ENCODE measurements at regions not wholly inside any gene's neighbourhood (a gene's known extent, or its start where the extent isn't known, plus 50 kb on each side); places are given as distances from the start of the nearest gene placed in this dataset.

DNA sequence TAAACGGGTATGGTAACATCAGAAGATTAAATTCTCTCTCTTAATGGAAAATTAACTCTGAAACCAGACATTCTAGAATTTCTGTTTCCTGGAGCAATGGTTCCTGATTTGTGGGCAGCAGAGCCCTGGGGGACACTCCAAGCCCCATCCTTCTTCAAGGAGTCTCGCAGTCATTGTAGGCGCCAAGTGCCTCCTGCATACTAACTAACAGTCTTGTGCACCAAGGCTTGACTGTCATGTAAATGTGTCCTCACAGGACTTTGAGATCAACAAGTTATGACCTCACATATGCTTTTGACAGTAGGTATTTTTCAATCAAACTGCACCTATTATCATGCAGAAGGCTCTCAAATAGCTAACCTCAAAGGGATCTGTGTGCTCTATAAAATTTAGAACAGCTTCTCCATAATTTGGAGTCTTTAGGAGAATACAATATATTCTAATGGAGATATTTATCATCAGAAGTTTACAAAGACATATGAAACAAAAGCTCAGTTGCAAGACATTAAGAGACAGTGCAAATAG, 52.1 kb upstream of the COPS8 start:
- TF ChIP-seq, protein P1, sequence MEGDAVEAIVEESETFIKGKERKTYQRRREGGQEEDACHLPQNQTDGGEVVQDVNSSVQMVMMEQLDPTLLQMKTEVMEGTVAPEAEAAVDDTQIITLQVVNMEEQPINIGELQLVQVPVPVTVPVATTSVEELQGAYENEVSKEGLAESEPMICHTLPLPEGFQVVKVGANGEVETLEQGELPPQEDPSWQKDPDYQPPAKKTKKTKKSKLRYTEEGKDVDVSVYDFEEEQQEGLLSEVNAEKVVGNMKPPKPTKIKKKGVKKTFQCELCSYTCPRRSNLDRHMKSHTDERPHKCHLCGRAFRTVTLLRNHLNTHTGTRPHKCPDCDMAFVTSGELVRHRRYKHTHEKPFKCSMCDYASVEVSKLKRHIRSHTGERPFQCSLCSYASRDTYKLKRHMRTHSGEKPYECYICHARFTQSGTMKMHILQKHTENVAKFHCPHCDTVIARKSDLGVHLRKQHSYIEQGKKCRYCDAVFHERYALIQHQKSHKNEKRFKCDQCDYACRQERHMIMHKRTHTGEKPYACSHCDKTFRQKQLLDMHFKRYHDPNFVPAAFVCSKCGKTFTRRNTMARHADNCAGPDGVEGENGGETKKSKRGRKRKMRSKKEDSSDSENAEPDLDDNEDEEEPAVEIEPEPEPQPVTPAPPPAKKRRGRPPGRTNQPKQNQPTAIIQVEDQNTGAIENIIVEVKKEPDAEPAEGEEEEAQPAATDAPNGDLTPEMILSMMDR (IDR thresholded peaks at IDR 0.05): no peak
- H3K9me3 ChIP-seq: no peaks in the 10 kb centered on the region
- no peak for DNase-seq
- intact Hi-C loops (cut with DNase I): no loop called here
- H3K36me3 ChIP-seq: no peaks in the 10 kb centered on the region
- H3K27ac ChIP-seq: no peak overlapping the region
- H3K4me1 ChIP-seq: no peaks in the 10 kb centered on the region
- ATAC-seq: no peak
- H3K4me3 ChIP-seq: no peak overlapping the region
- H3K27me3 ChIP-seq: no peaks in the 10 kb centered on the region

GRCh38 chr2:237035781-237036475, 49.8 kb upstream of the COPS8 start:
- TF ChIP-seq, protein P1 (IDR thresholded peaks at IDR 0.05): no peak
- H3K4me1 ChIP-seq: no peaks in the 10 kb centered on the region
- intact Hi-C loops (cut with DNase I): no loop called here
- no peak overlapping the region for H3K4me3 ChIP-seq
- no peaks in the 10 kb centered on the region for H3K27me3 ChIP-seq
- no peaks in the 10 kb centered on the region for H3K36me3 ChIP-seq
- DNase-seq (no peak), ATAC-seq (no peak)
- no peaks in the 10 kb centered on the region for H3K9me3 ChIP-seq
- no peak overlapping the region for H3K27ac ChIP-seq

Data from left lung (tissue), 4 donors.